WTC11 (cell line): ENCODE measurements at regions not wholly inside any gene's neighbourhood (a gene's known extent, or its start where the extent isn't known, plus 50 kb on each side); places are given as distances from the start of the nearest gene placed in this dataset.

Source experiments
- ATAC-seq: fragments of 200-7000 bp; cut with Tn5 transposase; 2 replicates; pipeline ENCODE4 v1.10.0; 2021; ENCODE audit warnings: mild to moderate bottlenecking, moderate library complexity
- CTCF ChIA-PET: fragments of 300-600 bp; sonication (Branson Sonifier 250); formaldehyde crosslinking; loops from one replicate; lab custom pipeline; 2021; ENCODE audit warnings: antibody characterized with exemption; lab: Charles Lee
- POLR2A ChIA-PET: fragments of 350-600 bp; sonication (Branson Sonifier 250); formaldehyde crosslinking; loops from one replicate; lab custom pipeline; 2021; ENCODE audit warnings: antibody characterized with exemption; lab: Charles Lee
- DNase-seq: peaks from one replicate; pipeline ENCODE4 v3.0.0; 2021; ENCODE audit warnings: low spot score
- H3K27ac Mint-ChIP-seq: 2 replicates; pipeline ENCODE4 v1.8.0; 2021; ENCODE audit warnings: mixed read lengths
- H3K27me3 Mint-ChIP-seq: 2 replicates; pipeline ENCODE4 v1.8.0; 2021; ENCODE audit warnings: low read depth, mild to moderate bottlenecking, moderate library complexity, mixed read lengths
- H3K36me3 Mint-ChIP-seq: 2 replicates; pipeline ENCODE4 v1.8.0; 2021; ENCODE audit warnings: mixed read lengths
- H3K4me1 Mint-ChIP-seq: 2 replicates; pipeline ENCODE4 v1.8.0; 2022; ENCODE audit warnings: mixed read lengths
- H3K4me3 Mint-ChIP-seq: 2 replicates; pipeline ENCODE4 v1.8.0; 2021; ENCODE audit warnings: mild to moderate bottlenecking, moderate library complexity, mixed read lengths
- H3K9me3 Mint-ChIP-seq: 2 replicates; pipeline ENCODE4 v1.8.0; 2021; ENCODE audit warnings: mixed read lengths
- AR ChIP-seq: fragments of 250-450 bp; sonication (Bioruptor Pico); IDR thresholded peaks from 2 replicates; pipeline ENCODE4 v1.9.0; 2021; ENCODE audit warnings: mild to moderate bottlenecking
- CREB1 ChIP-seq: sonication (generic); formaldehyde crosslinking; IDR thresholded peaks from 2 replicates; pipeline ENCODE4 v1.8.0; 2023; ENCODE audit warnings: mild to moderate bottlenecking, missing genetic modification reagents
- FOXP4 ChIP-seq: sonication (generic); formaldehyde crosslinking; IDR thresholded peaks from 2 replicates; pipeline ENCODE4 v1.8.0; 2022; ENCODE audit warnings: mild to moderate bottlenecking, missing genetic modification reagents
- GRHL2 ChIP-seq: fragments of 250-450 bp; sonication (Bioruptor Pico); IDR thresholded peaks from 2 replicates; pipeline ENCODE4 v1.8.0; 2022; ENCODE audit warnings: mild to moderate bottlenecking, moderate library complexity; ENCODE audit not compliant: insufficient replicate concordance, severe bottlenecking
- KAT7 ChIP-seq: sonication (generic); formaldehyde crosslinking; IDR thresholded peaks from 2 replicates; pipeline ENCODE4 v1.8.1; 2023; ENCODE audit warnings: missing genetic modification reagents, mild to moderate bottlenecking, borderline replicate concordance
- SMAD3 ChIP-seq: sonication (generic); formaldehyde crosslinking; IDR thresholded peaks from 2 replicates; pipeline ENCODE4 v1.8.0; 2022; ENCODE audit warnings: missing genetic modification reagents, mild to moderate bottlenecking, borderline replicate concordance
- USF1 ChIP-seq: sonication (generic); formaldehyde crosslinking; IDR thresholded peaks from 2 replicates; pipeline ENCODE4 v1.8.0; 2022; ENCODE audit warnings: mild to moderate bottlenecking, missing genetic modification reagents
- ZBTB21 ChIP-seq: sonication (generic); formaldehyde crosslinking; IDR thresholded peaks from 2 replicates; pipeline ENCODE4 v1.8.1; 2023; ENCODE audit warnings: mild to moderate bottlenecking, missing genetic modification reagents, borderline replicate concordance
- ZNF138 ChIP-seq: sonication (generic); formaldehyde crosslinking; conservative IDR thresholded peaks from 2 replicates; pipeline ENCODE4 v1.8.1; 2022; ENCODE audit warnings: mild to moderate bottlenecking, moderate library complexity, missing genetic modification reagents
- ZNF416 ChIP-seq: fragments of 250-450 bp; sonication (Bioruptor Pico); IDR thresholded peaks from 2 replicates; pipeline ENCODE4 v1.9.0; 2021; ENCODE audit warnings: mild to moderate bottlenecking, inconsistent platforms
- ZNF671 ChIP-seq: fragments of 250-450 bp; sonication (Bioruptor Pico); IDR thresholded peaks from 2 replicates; pipeline ENCODE4 v1.8.0; 2021; ENCODE audit warnings: mild to moderate bottlenecking
- TF ChIP-seq, protein P1 (sequence below): fragments of 250-450 bp; sonication (Bioruptor Pico); IDR thresholded peaks from 2 replicates; pipeline ENCODE4 v1.9.0; 2021; ENCODE audit warnings: moderate library complexity, mild to moderate bottlenecking, inconsistent platforms, borderline replicate concordance
- TF ChIP-seq, protein P2 (sequence below): sonication (generic); formaldehyde crosslinking; IDR thresholded peaks from 2 replicates; pipeline ENCODE4 v1.8.1; 2022; ENCODE audit warnings: low read depth, missing genetic modification reagents, borderline replicate concordance
- TF ChIP-seq, protein P3 (sequence below): sonication (generic); formaldehyde crosslinking; IDR thresholded peaks from 2 replicates; pipeline ENCODE4 v1.8.1; 2023; ENCODE audit warnings: mild to moderate bottlenecking, missing genetic modification reagents, borderline replicate concordance
- TF ChIP-seq, protein P4 (sequence below): sonication (generic); formaldehyde crosslinking; conservative IDR thresholded peaks from 2 replicates; pipeline ENCODE4 v1.8.1; 2023; ENCODE audit warnings: mild to moderate bottlenecking, low read depth, missing genetic modification reagents, moderate library complexity
- TF ChIP-seq, protein P5 (sequence below): fragments of 250-450 bp; sonication (Bioruptor Pico); conservative IDR thresholded peaks from 2 replicates; pipeline ENCODE4 v1.9.0; 2021; ENCODE audit warnings: mild to moderate bottlenecking
- TF ChIP-seq, protein P6 (sequence below): sonication (generic); formaldehyde crosslinking; IDR thresholded peaks from 2 replicates; pipeline ENCODE4 v1.8.1; 2023; ENCODE audit warnings: mild to moderate bottlenecking, missing genetic modification reagents, moderate library complexity

DNA sequence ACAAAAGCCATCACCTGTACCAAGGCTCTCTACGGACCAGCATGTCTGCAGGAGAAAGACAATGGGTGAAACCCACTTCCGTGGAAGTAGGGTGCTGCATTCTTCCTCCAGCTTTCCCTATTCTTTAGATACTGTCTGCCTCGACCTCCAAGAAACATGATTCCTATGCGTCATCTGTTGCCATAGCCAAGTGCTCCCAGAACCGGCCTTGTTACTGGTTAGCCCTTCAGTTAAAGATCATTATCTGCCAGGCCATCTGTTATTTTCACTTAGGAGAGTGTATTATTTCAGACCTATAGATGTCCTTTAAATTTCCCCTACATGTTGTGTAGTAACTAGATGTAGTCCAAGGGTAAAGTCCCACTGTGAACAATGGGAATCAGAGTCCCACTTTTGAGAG lies 89.0 kb upstream of the KIAA1217 start:
- DNase-seq (no peak), ATAC-seq (no peak)
- peaks cover 18% of the 10 kb centered on the region for H3K4me1 Mint-ChIP-seq
- TF ChIP-seq GRHL2 (CRISPR knock-in tag) (no peak), FOXP4 (CRISPR knock-in tag) (no peak), ZNF671 (no peak), CREB1 (CRISPR knock-in tag) (no peak), KAT7 (no peak), ZNF138 (no peak), AR (no peak), ZBTB21 (CRISPR knock-in tag) (no peak), USF1 (CRISPR knock-in tag) (no peak), ZNF416 (CRISPR knock-in tag) (no peak), SMAD3 (CRISPR knock-in tag) (no peak)
- TF ChIP-seq, protein P1, sequence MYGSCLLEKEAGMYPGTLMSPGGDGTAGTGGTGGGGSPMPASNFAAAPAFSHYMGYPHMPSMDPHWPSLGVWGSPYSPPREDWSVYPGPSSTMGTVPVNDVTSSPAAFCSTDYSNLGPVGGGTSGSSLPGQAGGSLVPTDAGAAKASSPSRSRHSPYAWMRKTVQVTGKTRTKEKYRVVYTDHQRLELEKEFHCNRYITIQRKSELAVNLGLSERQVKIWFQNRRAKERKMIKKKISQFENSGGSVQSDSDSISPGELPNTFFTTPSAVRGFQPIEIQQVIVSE: no peak
- TF ChIP-seq, protein P2, sequence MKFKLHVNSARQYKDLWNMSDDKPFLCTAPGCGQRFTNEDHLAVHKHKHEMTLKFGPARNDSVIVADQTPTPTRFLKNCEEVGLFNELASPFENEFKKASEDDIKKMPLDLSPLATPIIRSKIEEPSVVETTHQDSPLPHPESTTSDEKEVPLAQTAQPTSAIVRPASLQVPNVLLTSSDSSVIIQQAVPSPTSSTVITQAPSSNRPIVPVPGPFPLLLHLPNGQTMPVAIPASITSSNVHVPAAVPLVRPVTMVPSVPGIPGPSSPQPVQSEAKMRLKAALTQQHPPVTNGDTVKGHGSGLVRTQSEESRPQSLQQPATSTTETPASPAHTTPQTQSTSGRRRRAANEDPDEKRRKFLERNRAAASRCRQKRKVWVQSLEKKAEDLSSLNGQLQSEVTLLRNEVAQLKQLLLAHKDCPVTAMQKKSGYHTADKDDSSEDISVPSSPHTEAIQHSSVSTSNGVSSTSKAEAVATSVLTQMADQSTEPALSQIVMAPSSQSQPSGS (CRISPR knock-in tag): no peak
- TF ChIP-seq, protein P3, sequence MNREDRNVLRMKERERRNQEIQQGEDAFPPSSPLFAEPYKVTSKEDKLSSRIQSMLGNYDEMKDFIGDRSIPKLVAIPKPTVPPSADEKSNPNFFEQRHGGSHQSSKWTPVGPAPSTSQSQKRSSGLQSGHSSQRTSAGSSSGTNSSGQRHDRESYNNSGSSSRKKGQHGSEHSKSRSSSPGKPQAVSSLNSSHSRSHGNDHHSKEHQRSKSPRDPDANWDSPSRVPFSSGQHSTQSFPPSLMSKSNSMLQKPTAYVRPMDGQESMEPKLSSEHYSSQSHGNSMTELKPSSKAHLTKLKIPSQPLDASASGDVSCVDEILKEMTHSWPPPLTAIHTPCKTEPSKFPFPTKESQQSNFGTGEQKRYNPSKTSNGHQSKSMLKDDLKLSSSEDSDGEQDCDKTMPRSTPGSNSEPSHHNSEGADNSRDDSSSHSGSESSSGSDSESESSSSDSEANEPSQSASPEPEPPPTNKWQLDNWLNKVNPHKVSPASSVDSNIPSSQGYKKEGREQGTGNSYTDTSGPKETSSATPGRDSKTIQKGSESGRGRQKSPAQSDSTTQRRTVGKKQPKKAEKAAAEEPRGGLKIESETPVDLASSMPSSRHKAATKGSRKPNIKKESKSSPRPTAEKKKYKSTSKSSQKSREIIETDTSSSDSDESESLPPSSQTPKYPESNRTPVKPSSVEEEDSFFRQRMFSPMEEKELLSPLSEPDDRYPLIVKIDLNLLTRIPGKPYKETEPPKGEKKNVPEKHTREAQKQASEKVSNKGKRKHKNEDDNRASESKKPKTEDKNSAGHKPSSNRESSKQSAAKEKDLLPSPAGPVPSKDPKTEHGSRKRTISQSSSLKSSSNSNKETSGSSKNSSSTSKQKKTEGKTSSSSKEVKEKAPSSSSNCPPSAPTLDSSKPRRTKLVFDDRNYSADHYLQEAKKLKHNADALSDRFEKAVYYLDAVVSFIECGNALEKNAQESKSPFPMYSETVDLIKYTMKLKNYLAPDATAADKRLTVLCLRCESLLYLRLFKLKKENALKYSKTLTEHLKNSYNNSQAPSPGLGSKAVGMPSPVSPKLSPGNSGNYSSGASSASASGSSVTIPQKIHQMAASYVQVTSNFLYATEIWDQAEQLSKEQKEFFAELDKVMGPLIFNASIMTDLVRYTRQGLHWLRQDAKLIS: no peak
- TF ChIP-seq, protein P4, sequence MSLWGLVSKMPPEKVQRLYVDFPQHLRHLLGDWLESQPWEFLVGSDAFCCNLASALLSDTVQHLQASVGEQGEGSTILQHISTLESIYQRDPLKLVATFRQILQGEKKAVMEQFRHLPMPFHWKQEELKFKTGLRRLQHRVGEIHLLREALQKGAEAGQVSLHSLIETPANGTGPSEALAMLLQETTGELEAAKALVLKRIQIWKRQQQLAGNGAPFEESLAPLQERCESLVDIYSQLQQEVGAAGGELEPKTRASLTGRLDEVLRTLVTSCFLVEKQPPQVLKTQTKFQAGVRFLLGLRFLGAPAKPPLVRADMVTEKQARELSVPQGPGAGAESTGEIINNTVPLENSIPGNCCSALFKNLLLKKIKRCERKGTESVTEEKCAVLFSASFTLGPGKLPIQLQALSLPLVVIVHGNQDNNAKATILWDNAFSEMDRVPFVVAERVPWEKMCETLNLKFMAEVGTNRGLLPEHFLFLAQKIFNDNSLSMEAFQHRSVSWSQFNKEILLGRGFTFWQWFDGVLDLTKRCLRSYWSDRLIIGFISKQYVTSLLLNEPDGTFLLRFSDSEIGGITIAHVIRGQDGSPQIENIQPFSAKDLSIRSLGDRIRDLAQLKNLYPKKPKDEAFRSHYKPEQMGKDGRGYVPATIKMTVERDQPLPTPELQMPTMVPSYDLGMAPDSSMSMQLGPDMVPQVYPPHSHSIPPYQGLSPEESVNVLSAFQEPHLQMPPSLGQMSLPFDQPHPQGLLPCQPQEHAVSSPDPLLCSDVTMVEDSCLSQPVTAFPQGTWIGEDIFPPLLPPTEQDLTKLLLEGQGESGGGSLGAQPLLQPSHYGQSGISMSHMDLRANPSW (CRISPR knock-in tag): no peak
- TF ChIP-seq, protein P5, sequence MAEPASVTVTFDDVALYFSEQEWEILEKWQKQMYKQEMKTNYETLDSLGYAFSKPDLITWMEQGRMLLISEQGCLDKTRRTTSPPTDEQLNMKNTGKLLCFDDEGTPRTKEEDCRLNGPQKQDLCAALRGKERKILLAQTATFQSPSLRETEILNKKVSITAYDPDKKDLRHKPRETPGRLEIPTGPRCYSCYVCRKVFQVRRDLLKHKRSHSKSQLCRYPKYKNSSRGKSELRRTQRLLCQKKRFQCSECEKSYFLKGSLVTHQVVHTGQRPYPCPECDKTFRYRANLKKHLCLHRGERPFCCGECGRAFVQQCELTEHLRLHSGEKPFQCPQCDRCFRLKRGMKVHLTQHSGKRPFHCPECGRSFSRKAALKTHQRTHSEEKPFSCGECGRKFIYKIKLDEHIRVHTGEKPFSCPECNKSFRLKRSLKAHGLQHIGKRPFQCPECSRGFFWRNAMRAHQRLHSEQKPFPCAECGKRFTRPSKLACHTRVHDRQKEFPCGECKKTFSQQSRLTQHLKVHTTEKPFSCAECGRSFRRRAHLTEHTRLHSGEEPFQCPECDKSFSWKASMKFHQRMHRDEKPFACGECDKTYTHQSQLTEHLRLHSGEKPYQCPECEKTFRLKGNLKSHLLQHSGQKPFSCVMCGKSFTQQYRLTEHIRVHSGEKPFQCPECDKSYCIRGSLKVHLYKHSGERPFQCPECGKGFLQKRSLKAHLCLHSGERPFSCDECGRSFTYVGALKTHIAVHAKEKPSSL (CRISPR knock-in tag): no peak
- TF ChIP-seq, protein P6, sequence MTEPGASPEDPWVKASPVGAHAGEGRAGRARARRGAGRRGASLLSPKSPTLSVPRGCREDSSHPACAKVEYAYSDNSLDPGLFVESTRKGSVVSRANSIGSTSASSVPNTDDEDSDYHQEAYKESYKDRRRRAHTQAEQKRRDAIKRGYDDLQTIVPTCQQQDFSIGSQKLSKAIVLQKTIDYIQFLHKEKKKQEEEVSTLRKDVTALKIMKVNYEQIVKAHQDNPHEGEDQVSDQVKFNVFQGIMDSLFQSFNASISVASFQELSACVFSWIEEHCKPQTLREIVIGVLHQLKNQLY: no peak

More for the DNA sequence above, 89.0 kb upstream of the KIAA1217 start:
- ChIA-PET CTCF (no interaction called here), POLR2A (no interaction called here)
- H3K27ac Mint-ChIP-seq: no peak overlapping the region
- H3K9me3 Mint-ChIP-seq: peaks cover 6% of the 10 kb centered on the region
- no peak overlapping the region for H3K4me3 Mint-ChIP-seq
- no peaks in the 10 kb centered on the region for H3K27me3 Mint-ChIP-seq
- H3K36me3 Mint-ChIP-seq: no peaks in the 10 kb centered on the region
